A549 (cell line): ENCODE measurements at regions not wholly inside any gene's neighbourhood (a gene's known extent, or its start where the extent isn't known, plus 50 kb on each side); places are given as distances from the start of the nearest gene placed in this dataset.

ENCODE experiments used
- ATAC-seq, 2 experiments: fragments of 200-7000 bp in 1 of 2; fragments of >200 bp in 1 of 2; cut with Nextera tagmentation in 1 of 2; cut with Tn5 transposase in 1 of 2; 3 replicates each; pipeline versions ENCODE4 v1.8.0 to v1.9.1; 2018 to 2020; ENCODE audit warnings: mild to moderate bottlenecking in 1 of 2, moderate library complexity in 1 of 2
- CTCF ChIA-PET: fragments of 300-600 bp; sonication (Branson Sonifier 250); formaldehyde crosslinking; extraction: SDS; loops from one replicate; lab custom pipeline; 2021; ENCODE audit warnings: antibody characterized with exemption, inconsistent platforms; lab: Yijun Ruan, JAX
- POLR2A ChIA-PET: fragments of 350-600 bp; formaldehyde crosslinking; extraction: SDS; loops from one replicate; lab custom pipeline; 2021; ENCODE audit warnings: antibody characterized with exemption, inconsistent platforms; lab: Yijun Ruan, JAX
- DNase-seq, 2 experiments: peaks; one replicate each; pipeline versions ENCODE4 v3.0.0 to v3.0.0-alpha.2; 2011 to 2016; ENCODE audit warnings: low read depth in 1 of 2, low spot score in 1 of 2
- FAIRE-seq: peaks from 2 replicates; lab custom pipeline; 2011; peaks lifted over from hg19 to GRCh38; lab: Jason Lieb, UNC
- H3K27ac ChIP-seq, 2 experiments: fragments of >200 bp; sonication (Bioruptor Twin); formaldehyde crosslinking; 3 replicates each; pipeline ENCODE4 v1.5.1; 2016 to 2017
- H3K4me1 ChIP-seq: fragments of >200 bp; sonication (Bioruptor Twin); formaldehyde crosslinking; 3 replicates; pipeline ENCODE4 v1.6.1; 2016
- H3K4me2 ChIP-seq: fragments of >200 bp; sonication (Bioruptor Twin); formaldehyde crosslinking; 3 replicates; pipeline ENCODE4 v1.6.1; 2016
- H3K4me3 ChIP-seq: fragments of >200 bp; sonication (Bioruptor Twin); formaldehyde crosslinking; 3 replicates; pipeline ENCODE4 v1.5.1; 2016
- H3K9me3 ChIP-seq: fragments of >200 bp; sonication (Bioruptor Twin); formaldehyde crosslinking; 3 replicates; pipeline ENCODE4 v1.6.1; 2016
- CBX2 ChIP-seq: fragments of 200-600 bp; sonication (generic); IDR thresholded peaks from 2 replicates; pipeline ENCODE4 v1.6.1; 2016; ENCODE audit warnings: low read depth, mild to moderate bottlenecking, borderline replicate concordance
- EHF ChIP-seq: fragments of 250-450 bp; sonication (Bioruptor Pico); IDR thresholded peaks from 2 replicates; pipeline ENCODE4 v1.5.0; 2020; ENCODE audit warnings: mild to moderate bottlenecking
- EHMT2 ChIP-seq: fragments of 200-600 bp; sonication (generic); IDR thresholded peaks from 2 replicates; pipeline ENCODE4 v1.6.1; 2016; ENCODE audit warnings: antibody characterized with exemption, low read depth, mild to moderate bottlenecking, moderate library complexity
- ESRRA ChIP-seq: fragments of 150-350 bp; IDR thresholded peaks from 2 replicates; pipeline ENCODE4 v1.6.1; 2014; ENCODE audit warnings: mild to moderate bottlenecking, low read length, borderline replicate concordance
- FOSB ChIP-seq: fragments of 250-450 bp; sonication (Bioruptor Pico); IDR thresholded peaks from 2 replicates; pipeline ENCODE4 v1.5.0; 2020; ENCODE audit warnings: mild to moderate bottlenecking, moderate library complexity
- FOSL2 ChIP-seq, 2 experiments: fragments of 450-650 bp in 1 of 2; fragments of >200 bp in 1 of 2; sonication (Bioruptor Twin) in 1 of 2; formaldehyde crosslinking; IDR thresholded peaks; 2 replicates each; pipeline versions ENCODE4 v1.5.0 to v1.6.1; 2016 to 2020; ENCODE audit warnings: mild to moderate bottlenecking in 1 of 2, moderate library complexity in 1 of 2
- HOXA7 ChIP-seq: fragments of 250-450 bp; sonication (Bioruptor Pico); IDR thresholded peaks from 2 replicates; pipeline ENCODE4 v1.5.0; 2020; ENCODE audit warnings: mild to moderate bottlenecking, moderate library complexity
- JUN ChIP-seq, 2 experiments: fragments of >200 bp; sonication (Bioruptor Twin); formaldehyde crosslinking; IDR thresholded peaks; 2 replicates in 1 of 2; 3 replicates in 1 of 2; pipeline ENCODE4 v1.6.1; 2016 to 2017
- KDM5A ChIP-seq: fragments of 200-600 bp; sonication (generic); IDR thresholded peaks from 2 replicates; pipeline ENCODE4 v1.6.1; 2016; ENCODE audit warnings: antibody characterized with exemption, mild to moderate bottlenecking
- MAZ ChIP-seq: fragments of 150-350 bp; IDR thresholded peaks from 2 replicates; pipeline ENCODE4 v1.6.1; 2014; ENCODE audit warnings: antibody characterized with exemption, low read depth, low read length, borderline replicate concordance
- NPAS2 ChIP-seq: fragments of 250-450 bp; sonication (Bioruptor Pico); IDR thresholded peaks from 2 replicates; pipeline ENCODE4 v1.8.0; 2022; ENCODE audit warnings: mild to moderate bottlenecking, moderate library complexity, borderline replicate concordance
- ZFP36 ChIP-seq: fragments of 450-650 bp; IDR thresholded peaks from 2 replicates; pipeline ENCODE4 v1.6.1; 2014; ENCODE audit warnings: borderline replicate concordance; ENCODE audit not compliant: partially characterized antibody
- WGBS: methylation state at CpG from one replicate; pipeline ENCODE4 v1.1.6; 2017; ENCODE audit errors: missing lambda C conversion rate; 5-methylcytosine and 5-hydroxymethylcytosine counted together
- TF ChIP-seq, protein P1 (sequence below): fragments of 150-350 bp; IDR thresholded peaks from 2 replicates; pipeline ENCODE4 v1.6.1; 2014; ENCODE audit warnings: low read depth, mild to moderate bottlenecking, low read length
- TF ChIP-seq, protein P2 (sequence below): fragments of 250-450 bp; sonication (Bioruptor Pico); IDR thresholded peaks from 2 replicates; pipeline ENCODE4 v1.5.0; 2021; ENCODE audit warnings: mild to moderate bottlenecking, moderate library complexity, borderline replicate concordance
- TF ChIP-seq, protein P3 (sequence below): fragments of 200-600 bp; sonication (generic); IDR thresholded peaks from 2 replicates; pipeline ENCODE4 v1.6.1; 2016; ENCODE audit warnings: antibody characterized with exemption, mild to moderate bottlenecking, moderate library complexity
- TF ChIP-seq, protein P4 (sequence below): fragments of 250-450 bp; sonication (Bioruptor Pico); IDR thresholded peaks from 2 replicates; pipeline ENCODE4 v1.5.0; 2020; ENCODE audit warnings: low read depth, mild to moderate bottlenecking, moderate library complexity

DNA sequence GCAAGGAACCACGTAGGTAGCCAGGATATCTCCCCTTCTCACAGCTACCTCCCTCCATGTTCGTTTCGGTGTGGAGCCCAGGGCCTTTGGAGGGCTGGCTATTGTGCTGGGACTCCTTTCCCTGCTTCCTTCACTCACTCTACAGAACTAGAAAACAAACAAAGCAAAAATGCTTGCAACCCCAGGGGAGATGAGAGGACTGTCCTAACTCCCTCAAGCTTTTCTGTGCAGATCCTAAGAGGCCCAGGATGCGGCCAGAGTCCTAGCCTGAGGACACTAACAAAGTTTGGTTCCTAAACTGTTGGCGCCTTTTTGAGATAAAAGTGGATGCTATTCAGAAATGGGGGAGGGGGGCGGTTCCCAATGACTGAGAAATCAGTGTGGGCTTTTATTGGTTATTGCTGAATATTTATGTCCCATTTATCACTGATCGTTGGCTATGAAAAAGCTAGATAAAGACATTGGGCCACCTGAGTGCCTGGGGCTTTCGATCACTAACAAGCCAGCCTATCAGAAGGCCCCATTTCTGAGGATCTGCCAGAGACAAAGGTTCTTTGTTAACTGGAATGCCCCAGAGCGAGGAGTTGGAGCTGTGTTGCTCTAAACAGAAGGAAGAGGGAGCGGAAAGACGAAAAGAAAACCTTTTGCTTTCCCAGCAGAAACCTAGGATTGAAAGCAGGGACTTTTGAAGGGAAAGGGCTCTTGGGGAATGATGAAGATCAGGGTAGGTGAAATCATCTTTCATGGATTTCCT lies 95.2 kb upstream of the EGR2 start:
- no peak for TF ChIP-seq EHF (CRISPR knock-in tag)
- no peak for TF ChIP-seq CBX2
- TF ChIP-seq, protein P1, sequence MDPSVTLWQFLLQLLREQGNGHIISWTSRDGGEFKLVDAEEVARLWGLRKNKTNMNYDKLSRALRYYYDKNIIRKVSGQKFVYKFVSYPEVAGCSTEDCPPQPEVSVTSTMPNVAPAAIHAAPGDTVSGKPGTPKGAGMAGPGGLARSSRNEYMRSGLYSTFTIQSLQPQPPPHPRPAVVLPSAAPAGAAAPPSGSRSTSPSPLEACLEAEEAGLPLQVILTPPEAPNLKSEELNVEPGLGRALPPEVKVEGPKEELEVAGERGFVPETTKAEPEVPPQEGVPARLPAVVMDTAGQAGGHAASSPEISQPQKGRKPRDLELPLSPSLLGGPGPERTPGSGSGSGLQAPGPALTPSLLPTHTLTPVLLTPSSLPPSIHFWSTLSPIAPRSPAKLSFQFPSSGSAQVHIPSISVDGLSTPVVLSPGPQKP: no peak
- TF ChIP-seq, protein P2, sequence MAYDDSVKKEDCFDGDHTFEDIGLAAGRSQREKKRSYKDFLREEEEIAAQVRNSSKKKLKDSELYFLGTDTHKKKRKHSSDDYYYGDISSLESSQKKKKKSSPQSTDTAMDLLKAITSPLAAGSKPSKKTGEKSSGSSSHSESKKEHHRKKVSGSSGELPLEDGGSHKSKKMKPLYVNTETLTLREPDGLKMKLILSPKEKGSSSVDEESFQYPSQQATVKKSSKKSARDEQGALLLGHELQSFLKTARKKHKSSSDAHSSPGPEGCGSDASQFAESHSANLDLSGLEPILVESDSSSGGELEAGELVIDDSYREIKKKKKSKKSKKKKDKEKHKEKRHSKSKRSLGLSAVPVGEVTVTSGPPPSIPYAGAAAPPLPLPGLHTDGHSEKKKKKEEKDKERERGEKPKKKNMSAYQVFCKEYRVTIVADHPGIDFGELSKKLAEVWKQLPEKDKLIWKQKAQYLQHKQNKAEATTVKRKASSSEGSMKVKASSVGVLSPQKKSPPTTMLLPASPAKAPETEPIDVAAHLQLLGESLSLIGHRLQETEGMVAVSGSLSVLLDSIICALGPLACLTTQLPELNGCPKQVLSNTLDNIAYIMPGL (CRISPR knock-in tag): no peak
- TF ChIP-seq, protein P3, sequence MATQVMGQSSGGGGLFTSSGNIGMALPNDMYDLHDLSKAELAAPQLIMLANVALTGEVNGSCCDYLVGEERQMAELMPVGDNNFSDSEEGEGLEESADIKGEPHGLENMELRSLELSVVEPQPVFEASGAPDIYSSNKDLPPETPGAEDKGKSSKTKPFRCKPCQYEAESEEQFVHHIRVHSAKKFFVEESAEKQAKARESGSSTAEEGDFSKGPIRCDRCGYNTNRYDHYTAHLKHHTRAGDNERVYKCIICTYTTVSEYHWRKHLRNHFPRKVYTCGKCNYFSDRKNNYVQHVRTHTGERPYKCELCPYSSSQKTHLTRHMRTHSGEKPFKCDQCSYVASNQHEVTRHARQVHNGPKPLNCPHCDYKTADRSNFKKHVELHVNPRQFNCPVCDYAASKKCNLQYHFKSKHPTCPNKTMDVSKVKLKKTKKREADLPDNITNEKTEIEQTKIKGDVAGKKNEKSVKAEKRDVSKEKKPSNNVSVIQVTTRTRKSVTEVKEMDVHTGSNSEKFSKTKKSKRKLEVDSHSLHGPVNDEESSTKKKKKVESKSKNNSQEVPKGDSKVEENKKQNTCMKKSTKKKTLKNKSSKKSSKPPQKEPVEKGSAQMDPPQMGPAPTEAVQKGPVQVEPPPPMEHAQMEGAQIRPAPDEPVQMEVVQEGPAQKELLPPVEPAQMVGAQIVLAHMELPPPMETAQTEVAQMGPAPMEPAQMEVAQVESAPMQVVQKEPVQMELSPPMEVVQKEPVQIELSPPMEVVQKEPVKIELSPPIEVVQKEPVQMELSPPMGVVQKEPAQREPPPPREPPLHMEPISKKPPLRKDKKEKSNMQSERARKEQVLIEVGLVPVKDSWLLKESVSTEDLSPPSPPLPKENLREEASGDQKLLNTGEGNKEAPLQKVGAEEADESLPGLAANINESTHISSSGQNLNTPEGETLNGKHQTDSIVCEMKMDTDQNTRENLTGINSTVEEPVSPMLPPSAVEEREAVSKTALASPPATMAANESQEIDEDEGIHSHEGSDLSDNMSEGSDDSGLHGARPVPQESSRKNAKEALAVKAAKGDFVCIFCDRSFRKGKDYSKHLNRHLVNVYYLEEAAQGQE: no peak
- TF ChIP-seq NPAS2 (CRISPR knock-in tag): no peak
- no peak for TF ChIP-seq MAZ
- TF ChIP-seq FOSL2 (IDR thresholded peaks at IDR 0.05): no peak
- TF ChIP-seq FOSL2 (CRISPR knock-in tag; IDR thresholded peaks at IDR 0.05): no peak
- TF ChIP-seq KDM5A: no peak
- TF ChIP-seq EHMT2: no peak
- no peak for TF ChIP-seq ESRRA
- TF ChIP-seq, protein P4, sequence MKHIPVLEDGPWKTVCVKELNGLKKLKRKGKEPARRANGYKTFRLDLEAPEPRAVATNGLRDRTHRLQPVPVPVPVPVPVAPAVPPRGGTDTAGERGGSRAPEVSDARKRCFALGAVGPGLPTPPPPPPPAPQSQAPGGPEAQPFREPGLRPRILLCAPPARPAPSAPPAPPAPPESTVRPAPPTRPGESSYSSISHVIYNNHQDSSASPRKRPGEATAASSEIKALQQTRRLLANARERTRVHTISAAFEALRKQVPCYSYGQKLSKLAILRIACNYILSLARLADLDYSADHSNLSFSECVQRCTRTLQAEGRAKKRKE: no peak
- TF ChIP-seq HOXA7: no peak
- no peak for TF ChIP-seq JUN (IDR thresholded peaks at IDR 0.05)
- TF ChIP-seq ZFP36: no peak
- TF ChIP-seq FOSB (CRISPR knock-in tag): no peak
- WGBS: 38% methylated on average over 11 of the region's 11 CpGs
- DNase-seq (no peak), ATAC-seq (no peak), FAIRE-seq (no peak)
- H3K4me3 ChIP-seq: no peak overlapping the region
- no peak overlapping the region for H3K4me2 ChIP-seq
- H3K27ac ChIP-seq: no peak overlapping the region
- POLR2A ChIA-PET: no interaction called here
- 0 out of 3 replicates have a peak, but pooled peaks cover 5% of the 10 kb centered on the region for H3K4me1 ChIP-seq
- CTCF ChIA-PET: interaction anchor here (0.7 to 1.5 kb wide), 3 partner anchors 9 to 317 kb away, joined by 3 to 6 read pairs (median 4); no protein-coding TSS in a partner anchor
- no peaks in the 10 kb centered on the region for H3K9me3 ChIP-seq
